GM18873 (cell line): ENCODE measurements at regions not wholly inside any gene's neighbourhood (a gene's known extent, or its start where the extent isn't known, plus 50 kb on each side); places are given as distances from the start of the nearest gene placed in this dataset.
"Not testable (repeated sequence)": the region's sequence is repeated elsewhere in the genome, so short reads cannot be mapped to it uniquely, and the experiment has no call there.

Experiments used
- ATAC-seq: cut with Tn5 transposase; IDR thresholded peaks from one replicate; pipeline ENCODE4 v1.9.1; 2021; ENCODE audit warnings: mild to moderate bottlenecking, moderate library complexity, moderate number of reproducible peaks; ENCODE audit not compliant: unreplicated experiment, low FRiP score

DNA sequence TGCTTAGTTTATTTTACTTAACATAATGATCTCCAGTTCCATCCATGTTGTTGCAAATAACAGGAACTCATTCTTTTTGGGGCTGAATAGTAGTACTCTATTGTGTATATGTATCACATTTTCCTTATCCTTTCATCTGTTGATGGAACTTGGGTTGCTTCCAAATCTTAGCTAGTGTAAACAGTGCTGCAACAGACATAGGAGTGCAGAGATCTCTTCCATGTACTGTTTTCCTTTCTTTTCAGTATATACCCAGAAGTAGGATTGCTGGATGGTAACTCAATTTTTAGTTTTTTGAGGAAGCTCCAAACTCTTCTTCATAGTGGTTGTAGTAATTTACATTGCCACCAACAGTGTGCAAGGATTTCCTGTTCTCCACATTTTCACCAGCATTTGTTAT, 138.8 kb upstream of the POC5 start:
- ATAC-seq: no peak

DNA sequence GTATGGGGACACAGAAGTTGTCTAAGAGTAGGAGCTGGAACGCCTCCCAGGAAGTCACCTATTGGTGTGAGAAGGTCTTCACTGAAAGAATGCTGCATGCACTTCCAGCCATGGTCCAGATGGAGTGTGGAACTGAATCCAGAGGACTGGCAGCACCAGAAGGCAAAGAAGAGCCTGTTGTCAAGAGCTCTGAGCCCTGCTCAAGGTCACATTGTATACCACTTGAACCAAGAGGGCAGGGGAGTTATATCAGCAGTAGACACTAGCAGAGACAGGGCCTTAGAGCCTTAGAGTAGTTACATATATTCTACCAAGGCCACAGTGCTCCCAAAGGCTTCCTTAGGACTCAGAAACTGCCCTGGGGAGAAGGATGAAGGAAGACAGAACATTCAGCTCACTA, 130.8 kb upstream of the POC5 start:
- no peak for ATAC-seq

- peak; percentile 90 for ATAC-seq
These were observed 130.4 kb upstream of the POC5 start for GRCh38 chr5:75847561-75848021.

DNA sequence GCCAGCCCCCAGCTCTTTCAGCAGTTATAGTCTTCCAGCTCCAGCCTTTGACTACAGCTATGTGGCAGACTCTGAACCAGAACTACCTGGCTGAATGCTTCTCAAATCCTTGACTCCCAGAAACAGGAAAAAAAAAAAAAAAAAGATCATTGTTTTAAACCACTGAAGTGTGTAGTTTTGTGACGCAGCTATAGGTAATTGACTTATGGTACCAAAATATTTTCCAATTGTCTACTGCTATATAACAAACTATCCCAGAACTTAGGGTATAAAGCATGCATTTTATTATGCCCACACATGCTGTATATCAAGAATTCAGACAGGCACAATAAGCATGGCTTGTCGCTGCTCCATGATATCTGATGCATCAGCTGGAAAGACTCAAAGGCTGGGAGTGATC, 127.1 kb upstream of the POC5 start:
- ATAC-seq: no peak

DNA sequence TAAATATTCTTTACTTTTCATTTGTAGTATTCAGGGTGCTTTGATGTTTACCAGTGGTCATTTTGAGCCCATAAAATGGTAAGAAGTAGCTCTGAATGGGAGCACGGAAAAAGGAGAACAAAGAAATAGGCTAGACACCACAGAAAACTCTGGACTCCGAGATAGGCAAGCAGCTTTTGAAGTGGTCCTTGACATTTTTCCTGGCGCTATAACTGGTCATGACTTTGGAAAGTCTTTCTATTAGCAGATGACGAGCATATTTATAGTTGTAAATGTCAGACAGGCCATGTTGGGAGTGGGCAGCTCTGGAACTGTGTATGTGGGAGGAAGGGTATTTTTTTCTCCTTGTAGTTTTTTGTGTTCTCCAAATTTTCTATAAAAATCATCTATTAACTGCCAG, 126.1 kb upstream of the POC5 start:
- ATAC-seq: no peak

- ATAC-seq: no peak
These were observed 122.3 kb upstream of the POC5 start for GRCh38 chr5:75839547-75839946.

- no peak for ATAC-seq
These were observed 120.1 kb upstream of the POC5 start for GRCh38 chr5:75837258-75837841.

DNA sequence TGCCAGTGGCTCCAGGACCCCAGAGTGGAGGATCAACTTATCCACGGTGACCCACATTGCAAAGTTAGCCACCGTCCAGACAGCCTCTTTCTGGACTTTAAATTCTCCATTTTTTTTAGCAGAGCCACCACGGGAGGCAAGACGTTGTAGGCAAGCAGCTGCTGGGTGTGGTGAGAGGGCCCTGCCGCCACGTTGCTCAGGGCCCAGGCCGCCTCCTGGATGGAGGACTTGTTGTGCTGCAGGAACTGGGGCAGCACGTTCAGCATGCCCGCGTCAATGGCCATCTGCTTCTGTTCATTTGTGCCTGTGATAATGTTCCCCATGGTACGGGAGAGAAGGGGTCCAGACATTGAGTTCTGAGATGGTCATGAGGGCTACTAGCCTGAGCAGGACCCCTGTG, 114.3 kb upstream of the POC5 start:
- ATAC-seq: no peak

DNA sequence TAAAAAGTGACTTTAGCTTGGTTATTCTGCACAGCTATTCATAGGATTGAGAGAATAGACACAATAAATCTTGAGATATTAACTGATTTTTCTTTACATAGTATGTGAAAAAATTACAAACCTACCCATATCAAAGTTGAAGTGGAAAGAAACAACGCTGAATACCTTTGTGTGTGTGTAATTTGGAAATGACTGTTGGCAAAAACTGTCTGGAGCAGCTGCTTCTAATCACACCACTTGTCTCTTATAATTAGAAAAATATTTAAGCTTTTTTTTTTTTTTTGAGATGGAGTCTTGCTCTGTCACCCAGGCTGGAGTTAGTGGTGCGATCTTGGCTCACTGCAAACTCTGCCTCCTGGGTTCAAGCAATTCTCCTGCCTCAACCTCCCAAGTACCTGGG, 110.8 kb upstream of the POC5 start:
- ATAC-seq: no peak

- ATAC-seq: no peak
These were observed 107.1 kb upstream of the POC5 start for GRCh38 chr5:75824323-75824722.

- no peak for ATAC-seq
These were observed 106.6 kb upstream of the POC5 start for GRCh38 chr5:75823811-75824210.

GRCh38 chr5:75818661-75819060, 101.4 kb upstream of the POC5 start:
- no peak for ATAC-seq

- ATAC-seq: not testable (repeated sequence)
These were observed 82.5 kb upstream of the POC5 start for GRCh38 chr5:75799695-75800094.

DNA sequence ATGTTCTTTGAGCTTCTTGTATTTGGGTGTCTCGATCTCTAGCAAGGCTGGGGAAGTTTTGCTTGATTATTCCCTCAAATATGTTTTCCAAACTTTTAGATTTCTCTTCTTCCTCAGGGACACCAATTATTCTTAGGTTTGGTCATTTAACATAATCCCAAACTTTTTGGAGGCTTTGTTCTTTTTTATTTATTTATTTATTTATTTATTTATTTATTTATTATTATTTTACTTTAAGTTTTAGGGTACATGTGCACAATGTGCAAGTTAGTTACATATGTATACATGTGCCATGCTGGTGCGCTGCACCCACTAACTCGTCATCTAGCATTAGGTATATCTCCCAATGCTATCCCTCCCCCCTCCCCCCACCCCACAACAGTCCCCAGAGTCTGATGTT, 52.1 kb upstream of the POC5 start:
- not testable (repeated sequence) for ATAC-seq
